Neural progenitor cell (in vitro differentiated cells): ENCODE measurements at regions not wholly inside any gene's neighbourhood (a gene's known extent, or its start where the extent isn't known, plus 50 kb on each side); places are given as distances from the start of the nearest gene placed in this dataset.

Experiments
- DNase-seq: peaks from one replicate; pipeline ENCODE4 v3.0.0-alpha.2; 2016; ENCODE audit warnings: low spot score
- H2AFZ ChIP-seq: fragments of 200-600 bp; sonication (generic); replicated peaks from 2 replicates; pipeline ENCODE4 v1.6.1; 2016; ENCODE audit warnings: antibody characterized with exemption
- H3F3A ChIP-seq: fragments of 200-600 bp; sonication (generic); 2 replicates; pipeline ENCODE4 v1.6.1; 2016; ENCODE audit warnings: antibody characterized with exemption, low read depth
- H3K27ac ChIP-seq: fragments of 200-600 bp; sonication (generic); 2 replicates; pipeline ENCODE4 v1.5.1; 2016; ENCODE audit warnings: mild to moderate bottlenecking
- H3K27me3 ChIP-seq: fragments of 200-600 bp; sonication (generic); 2 replicates; pipeline ENCODE4 v1.6.1; 2016; ENCODE audit warnings: mild to moderate bottlenecking, moderate library complexity
- H3K36me3 ChIP-seq: fragments of 200-600 bp; sonication (generic); 2 replicates; pipeline ENCODE4 v1.5.1; 2016
- H3K4me1 ChIP-seq: fragments of 200-600 bp; sonication (generic); 2 replicates; pipeline ENCODE4 v1.6.1; 2016; ENCODE audit warnings: mixed run types
- H3K4me2 ChIP-seq: fragments of 200-600 bp; sonication (generic); 2 replicates; pipeline ENCODE4 v1.6.1; 2016
- H3K4me3 ChIP-seq: fragments of 200-600 bp; sonication (generic); 2 replicates; pipeline ENCODE4 v1.5.1; 2016
- H3K79me2 ChIP-seq: fragments of 200-600 bp; sonication (generic); 2 replicates; pipeline ENCODE4 v1.6.1; 2016; ENCODE audit warnings: low read depth
- H3K9ac ChIP-seq: fragments of 200-600 bp; sonication (generic); 2 replicates; pipeline ENCODE4 v1.6.1; 2016
- H3K9me3 ChIP-seq: fragments of 200-600 bp; sonication (generic); 2 replicates; pipeline ENCODE4 v1.5.1; 2016; ENCODE audit warnings: low read depth
- H4K20me1 ChIP-seq: fragments of 200-600 bp; sonication (generic); 2 replicates; pipeline ENCODE4 v1.6.1; 2016; ENCODE audit warnings: low read depth
- H3K27ac Mint-ChIP-seq: 3 replicates; pipeline ENCODE4 v1.8.0; 2021; ENCODE audit warnings: mixed read lengths
- H3K27me3 Mint-ChIP-seq: 2 replicates; pipeline ENCODE4 v1.8.0; 2022; ENCODE audit warnings: low read depth, mild to moderate bottlenecking, inconsistent platforms, moderate library complexity, mixed read lengths; ENCODE audit not compliant: insufficient read depth
- H3K36me3 Mint-ChIP-seq: 3 replicates; pipeline ENCODE4 v1.8.0; 2021; ENCODE audit warnings: mixed read lengths
- H3K4me1 Mint-ChIP-seq: 3 replicates; pipeline ENCODE4 v1.8.0; 2021; ENCODE audit warnings: mixed read lengths
- H3K4me3 Mint-ChIP-seq: 3 replicates; pipeline ENCODE4 v1.8.0; 2021; ENCODE audit warnings: mild to moderate bottlenecking, moderate library complexity, mixed read lengths
- H3K9me3 Mint-ChIP-seq: 3 replicates; pipeline ENCODE4 v1.8.0; 2020; ENCODE audit warnings: mixed read lengths
- EZH2 ChIP-seq: fragments of 200-600 bp; sonication (generic); IDR thresholded peaks from 2 replicates; pipeline ENCODE4 v1.6.1; 2017; ENCODE audit warnings: antibody characterized with exemption, mild to moderate bottlenecking, moderate library complexity
- EZH2phosphoT487 ChIP-seq: fragments of 200-600 bp; sonication (generic); IDR thresholded peaks from 2 replicates; pipeline ENCODE4 v1.6.1; 2017; ENCODE audit warnings: antibody characterized with exemption
- TF ChIP-seq, protein P1 (sequence below): fragments of 200-600 bp; sonication (generic); IDR thresholded peaks from 2 replicates; pipeline ENCODE4 v1.5.1; 2017; ENCODE audit warnings: antibody characterized with exemption, mild to moderate bottlenecking

DNA sequence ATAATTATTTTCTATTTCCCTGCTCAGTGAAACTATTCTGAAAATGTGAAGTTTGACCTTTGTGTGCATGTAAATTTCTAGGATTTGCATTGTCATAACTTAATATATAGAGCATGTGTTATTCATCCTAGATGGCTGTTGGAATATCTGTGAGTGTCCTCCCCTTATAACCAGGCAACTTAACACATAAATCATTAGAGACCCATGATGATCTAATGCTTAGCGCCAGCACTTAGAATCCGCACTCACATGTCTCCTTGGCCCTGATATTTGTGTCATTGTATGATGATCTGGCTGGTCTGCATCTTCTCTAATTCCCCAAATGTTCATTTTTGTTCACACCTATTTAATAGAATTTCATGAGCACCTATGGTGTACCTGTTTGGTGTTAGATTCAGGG lies 1354.5 kb downstream of the XPNPEP1 start:
- H3K4me1 Mint-ChIP-seq, result no peaks in the 10 kb centered on the region
- H3K4me3 Mint-ChIP-seq, result no peak overlapping the region
- no peaks in the 10 kb centered on the region for H3K36me3 Mint-ChIP-seq
- Histone ChIP-seq H4K20me1 (no peaks in the 10 kb centered on the region), H3K36me3 (no peaks in the 10 kb centered on the region), H3F3A (peaks cover 7% of the 10 kb centered on the region), H3K27me3 (no peaks in the 10 kb centered on the region), H3K9me3 (no peaks in the 10 kb centered on the region), H3K9ac (no peak overlapping the region), H3K79me2 (no peaks in the 10 kb centered on the region), H2AFZ (no peak overlapping the region), H3K4me1 (no peaks in the 10 kb centered on the region), H3K4me3 (no peak overlapping the region), H3K27ac (no peak overlapping the region), H3K4me2 (no peak overlapping the region)
- H3K9me3 Mint-ChIP-seq, result no peaks in the 10 kb centered on the region
- peaks cover 4% of the 10 kb centered on the region for H3K27me3 Mint-ChIP-seq
- no peak overlapping the region for H3K27ac Mint-ChIP-seq
- no peak for TF ChIP-seq EZH2phosphoT487
- TF ChIP-seq, protein P1, sequence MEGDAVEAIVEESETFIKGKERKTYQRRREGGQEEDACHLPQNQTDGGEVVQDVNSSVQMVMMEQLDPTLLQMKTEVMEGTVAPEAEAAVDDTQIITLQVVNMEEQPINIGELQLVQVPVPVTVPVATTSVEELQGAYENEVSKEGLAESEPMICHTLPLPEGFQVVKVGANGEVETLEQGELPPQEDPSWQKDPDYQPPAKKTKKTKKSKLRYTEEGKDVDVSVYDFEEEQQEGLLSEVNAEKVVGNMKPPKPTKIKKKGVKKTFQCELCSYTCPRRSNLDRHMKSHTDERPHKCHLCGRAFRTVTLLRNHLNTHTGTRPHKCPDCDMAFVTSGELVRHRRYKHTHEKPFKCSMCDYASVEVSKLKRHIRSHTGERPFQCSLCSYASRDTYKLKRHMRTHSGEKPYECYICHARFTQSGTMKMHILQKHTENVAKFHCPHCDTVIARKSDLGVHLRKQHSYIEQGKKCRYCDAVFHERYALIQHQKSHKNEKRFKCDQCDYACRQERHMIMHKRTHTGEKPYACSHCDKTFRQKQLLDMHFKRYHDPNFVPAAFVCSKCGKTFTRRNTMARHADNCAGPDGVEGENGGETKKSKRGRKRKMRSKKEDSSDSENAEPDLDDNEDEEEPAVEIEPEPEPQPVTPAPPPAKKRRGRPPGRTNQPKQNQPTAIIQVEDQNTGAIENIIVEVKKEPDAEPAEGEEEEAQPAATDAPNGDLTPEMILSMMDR, result no peak
- no peak for TF ChIP-seq EZH2
- no peak for DNase-seq

DNA sequence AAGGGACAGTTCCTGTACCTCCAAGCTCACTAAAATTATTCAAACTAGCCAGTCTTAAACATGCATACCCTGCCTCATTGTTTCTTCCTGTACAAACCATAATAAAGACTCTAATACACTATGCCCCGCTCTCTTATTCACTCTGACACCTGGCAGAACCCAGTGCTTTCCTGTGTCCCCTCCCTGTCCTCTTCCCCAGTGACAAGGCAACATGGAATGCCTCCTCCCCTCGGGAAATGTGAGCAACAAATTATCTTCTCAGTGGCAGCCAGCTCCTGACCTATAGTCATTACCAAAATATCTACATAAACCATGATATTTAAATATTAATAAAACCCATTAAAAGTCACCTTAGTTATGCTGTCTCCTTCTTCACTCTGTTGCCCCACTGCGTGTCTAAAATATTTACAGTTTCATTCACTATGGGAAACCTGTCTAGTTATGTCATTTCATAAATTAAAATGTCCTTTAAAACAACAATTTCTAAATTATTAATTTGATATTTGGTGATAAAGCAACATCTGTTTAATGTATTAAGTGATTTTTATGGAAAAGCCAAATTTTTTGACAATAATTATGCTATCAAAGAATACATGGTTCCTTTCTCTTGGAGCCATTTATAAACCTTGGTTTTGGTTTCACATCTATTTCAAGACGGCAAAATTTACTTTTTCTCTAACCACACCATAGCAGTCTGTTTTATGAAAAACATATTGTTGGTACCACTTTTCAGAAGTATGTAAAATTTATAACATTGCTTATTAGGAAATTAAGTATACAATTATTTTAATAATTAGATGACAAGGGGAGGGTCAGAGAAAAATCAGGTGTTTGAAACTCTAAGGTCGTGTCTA lies 1355.2 kb downstream of the XPNPEP1 start:
- H3K36me3 Mint-ChIP-seq, result no peaks in the 10 kb centered on the region
- H3K27ac ChIP-seq, result no peak overlapping the region
- no peak for DNase-seq
- no peak overlapping the region for H3K4me3 Mint-ChIP-seq
- no peaks in the 10 kb centered on the region for H3K9me3 ChIP-seq
- TF ChIP-seq, protein P1, result no peak
- TF ChIP-seq EZH2phosphoT487, result no peak
- TF ChIP-seq EZH2, result no peak
- no peaks in the 10 kb centered on the region for H3K79me2 ChIP-seq
- H3K9me3 Mint-ChIP-seq, result no peaks in the 10 kb centered on the region
- H3K4me1 ChIP-seq, result no peaks in the 10 kb centered on the region
- no peaks in the 10 kb centered on the region for H3K36me3 ChIP-seq
- peaks cover 7% of the 10 kb centered on the region for H3F3A ChIP-seq
- H3K4me1 Mint-ChIP-seq, result no peaks in the 10 kb centered on the region
- no peak overlapping the region for H2AFZ ChIP-seq
- no peak overlapping the region for H3K27ac Mint-ChIP-seq
- no peak overlapping the region for H3K4me2 ChIP-seq
- H3K9ac ChIP-seq, result no peak overlapping the region
- H3K27me3 Mint-ChIP-seq, result peaks cover 4% of the 10 kb centered on the region
- no peaks in the 10 kb centered on the region for H3K27me3 ChIP-seq
- no peaks in the 10 kb centered on the region for H4K20me1 ChIP-seq
- no peak overlapping the region for H3K4me3 ChIP-seq

DNA sequence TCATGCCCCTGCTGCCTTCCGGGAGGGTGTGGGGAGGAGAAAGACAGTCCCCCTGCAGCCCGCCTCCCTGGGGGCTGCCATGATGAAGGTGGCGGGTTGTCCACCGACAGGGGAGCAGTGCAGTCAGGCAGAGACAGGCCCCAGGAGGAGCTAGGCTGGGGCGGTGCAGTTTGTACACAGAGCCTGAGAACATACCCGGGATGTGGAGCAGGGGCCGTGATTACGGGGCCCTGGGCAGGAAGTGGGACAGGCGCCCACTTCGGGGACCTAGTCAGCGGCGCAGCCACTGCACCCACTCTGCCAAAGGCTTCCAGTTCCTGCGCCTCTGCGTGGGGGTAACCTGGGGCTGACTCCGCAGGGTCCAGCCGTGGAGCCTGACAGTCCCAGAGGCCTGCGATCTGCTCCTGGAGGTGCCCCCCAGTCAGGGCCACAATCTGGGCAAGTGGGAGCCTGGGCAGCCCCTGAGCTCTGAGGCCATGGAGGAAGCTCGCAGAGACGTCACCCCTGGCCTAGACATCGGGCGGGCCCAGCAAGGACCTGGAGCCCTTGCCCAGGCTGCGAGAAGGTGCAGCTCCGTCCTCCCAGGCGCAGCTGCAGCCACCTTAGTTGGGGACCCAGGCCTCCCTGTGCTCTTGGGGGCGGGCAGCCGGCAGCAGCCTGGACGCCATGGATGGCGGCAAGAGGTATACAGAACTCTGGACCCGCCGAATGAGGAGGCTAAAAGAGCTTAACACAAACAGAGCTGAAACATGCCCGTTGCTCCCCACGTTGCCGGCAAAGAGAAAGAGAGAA lies 1356.8 kb downstream of the XPNPEP1 start:
- no peak overlapping the region for H3K4me3 ChIP-seq
- no peak overlapping the region for H3K27ac Mint-ChIP-seq
- no peak overlapping the region for H3K4me3 Mint-ChIP-seq
- no peak for DNase-seq
- H3K27me3 ChIP-seq, result no peaks in the 10 kb centered on the region
- no peaks in the 10 kb centered on the region for H3K4me1 Mint-ChIP-seq
- no peak overlapping the region for H3K27ac ChIP-seq
- peaks cover 4% of the 10 kb centered on the region for H3K27me3 Mint-ChIP-seq
- H3K36me3 ChIP-seq, result no peaks in the 10 kb centered on the region
- H3K79me2 ChIP-seq, result no peaks in the 10 kb centered on the region
- H3K9me3 Mint-ChIP-seq, result no peaks in the 10 kb centered on the region
- no peaks in the 10 kb centered on the region for H3K9me3 ChIP-seq
- H3F3A ChIP-seq, result no peaks in the 10 kb centered on the region
- H3K4me1 ChIP-seq, result no peaks in the 10 kb centered on the region
- no peak overlapping the region for H3K9ac ChIP-seq
- no peak overlapping the region for H3K4me2 ChIP-seq
- no peak overlapping the region for H2AFZ ChIP-seq
- no peaks in the 10 kb centered on the region for H4K20me1 ChIP-seq
- H3K36me3 Mint-ChIP-seq, result no peaks in the 10 kb centered on the region
- no peak for TF ChIP-seq EZH2
- TF ChIP-seq, protein P1, result no peak
- TF ChIP-seq EZH2phosphoT487, result no peak
